Fibroblast of lung (primary cell): ENCODE measurements at regions not wholly inside any gene's neighbourhood (a gene's known extent, or its start where the extent isn't known, plus 50 kb on each side); places are given as distances from the start of the nearest gene placed in this dataset.

Experiments
- DNase-seq, 2 donors: peaks; one replicate each; pipeline versions ENCODE4 v3.0.0 to v3.0.0-alpha.2; 2010; ENCODE audit warnings: low read depth in 2 of 2
- H2AFZ ChIP-seq: 2 replicates; pipeline ENCODE4 v1.5.1; 2012; ENCODE audit warnings: low read length, control low read depth, inconsistent platforms
- H3K27ac ChIP-seq: 2 replicates; pipeline ENCODE4 v1.5.1; 2011; ENCODE audit warnings: low read length, control low read depth; ENCODE audit not compliant: insufficient read depth
- H3K27me3 ChIP-seq: 2 replicates; pipeline ENCODE4 v1.5.1; 2011; ENCODE audit warnings: mild to moderate bottlenecking, low read length; ENCODE audit not compliant: control insufficient read depth, insufficient read depth
- H3K36me3 ChIP-seq: 2 replicates; pipeline ENCODE4 v1.5.1; 2011; ENCODE audit warnings: low read length; ENCODE audit not compliant: control insufficient read depth, insufficient read depth
- H3K4me1 ChIP-seq: 2 replicates; pipeline ENCODE4 v1.5.1; 2011; ENCODE audit warnings: low read length; ENCODE audit not compliant: control insufficient read depth, insufficient read depth; ENCODE audit errors: extremely low read depth
- H3K4me2 ChIP-seq: 2 replicates; pipeline ENCODE4 v1.5.1; 2011; ENCODE audit warnings: low read length, control low read depth; ENCODE audit not compliant: insufficient read depth; ENCODE audit errors: extremely low read depth
- H3K4me3 ChIP-seq, 4 experiments: fragments of 200-600 bp in 1 of 4; sonication (generic) in 1 of 4; replicated peaks in 1 of 4; 2 replicates each; pipeline ENCODE4 v1.5.1; 2011 to 2016; ENCODE audit warnings: low read length in 4 of 4, low read depth in 3 of 4, mild to moderate bottlenecking in 3 of 4, control low read depth in 2 of 4, inconsistent platforms in 1 of 4, mixed read lengths in 1 of 4; ENCODE audit not compliant: insufficient read depth in 1 of 4; ENCODE audit errors: control extremely low read depth in 1 of 4
- H3K79me2 ChIP-seq: 2 replicates; pipeline ENCODE4 v1.5.1; 2012; ENCODE audit warnings: mild to moderate bottlenecking, low read length, inconsistent platforms; ENCODE audit not compliant: control insufficient read depth, insufficient read depth
- H3K9ac ChIP-seq: 2 replicates; pipeline ENCODE4 v1.5.1; 2011; ENCODE audit warnings: mild to moderate bottlenecking, low read length, control low read depth; ENCODE audit not compliant: insufficient read depth
- H3K9me3 ChIP-seq: 2 replicates; pipeline ENCODE4 v1.5.1; 2012; ENCODE audit warnings: low read depth, low read length; ENCODE audit not compliant: control insufficient read depth, insufficient read depth
- H4K20me1 ChIP-seq: 2 replicates; pipeline ENCODE4 v1.5.1; 2011; ENCODE audit warnings: low read length; ENCODE audit not compliant: control insufficient read depth, insufficient read depth; ENCODE audit errors: extremely low read depth
- EZH2 ChIP-seq: IDR thresholded peaks from 2 replicates; pipeline ENCODE4 v1.5.1; 2012; ENCODE audit warnings: low read length, control low read depth, mild to moderate bottlenecking; ENCODE audit errors: missing control alignments
- TF ChIP-seq, protein P1 (sequence below), 2 donors: IDR thresholded peaks in 1 of 2; conservative IDR thresholded peaks in 1 of 2; 1 replicate in 1 of 2; 2 replicates in 1 of 2; pipeline ENCODE4 v1.5.1; 2011 to 2012; ENCODE audit warnings: low read length in 2 of 2, control low read depth in 1 of 2, inconsistent platforms in 1 of 2, low read depth in 1 of 2, mild to moderate bottlenecking in 1 of 2

DNA sequence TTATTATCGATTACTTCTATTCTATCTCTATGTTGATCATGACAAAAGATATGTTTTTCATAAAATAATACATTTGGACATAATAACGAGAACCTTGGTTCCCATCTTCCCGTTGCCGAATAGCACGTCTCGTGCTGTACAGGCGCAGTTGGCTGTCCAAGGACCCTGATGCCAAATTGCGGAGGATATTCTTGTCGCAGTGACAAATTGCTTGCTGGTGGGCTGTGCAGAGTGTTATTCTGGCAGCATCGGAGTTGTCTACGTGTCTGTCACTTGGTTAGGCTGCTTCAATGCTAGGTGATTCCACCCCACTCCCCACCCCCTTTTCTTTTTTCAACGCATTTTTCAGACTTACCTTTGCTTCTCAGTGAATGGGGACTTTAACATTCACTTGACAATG is 546.8 kb downstream of the PRKD1 start:
- H3K27me3 ChIP-seq = no peaks in the 10 kb centered on the region
- H3K4me2 ChIP-seq = no peak overlapping the region
- no peak overlapping the region for H3K9ac ChIP-seq
- H3K27ac ChIP-seq = no peak overlapping the region
- no peaks in the 10 kb centered on the region for H3K4me1 ChIP-seq
- H3K79me2 ChIP-seq = no peaks in the 10 kb centered on the region
- TF ChIP-seq, protein P1, sequence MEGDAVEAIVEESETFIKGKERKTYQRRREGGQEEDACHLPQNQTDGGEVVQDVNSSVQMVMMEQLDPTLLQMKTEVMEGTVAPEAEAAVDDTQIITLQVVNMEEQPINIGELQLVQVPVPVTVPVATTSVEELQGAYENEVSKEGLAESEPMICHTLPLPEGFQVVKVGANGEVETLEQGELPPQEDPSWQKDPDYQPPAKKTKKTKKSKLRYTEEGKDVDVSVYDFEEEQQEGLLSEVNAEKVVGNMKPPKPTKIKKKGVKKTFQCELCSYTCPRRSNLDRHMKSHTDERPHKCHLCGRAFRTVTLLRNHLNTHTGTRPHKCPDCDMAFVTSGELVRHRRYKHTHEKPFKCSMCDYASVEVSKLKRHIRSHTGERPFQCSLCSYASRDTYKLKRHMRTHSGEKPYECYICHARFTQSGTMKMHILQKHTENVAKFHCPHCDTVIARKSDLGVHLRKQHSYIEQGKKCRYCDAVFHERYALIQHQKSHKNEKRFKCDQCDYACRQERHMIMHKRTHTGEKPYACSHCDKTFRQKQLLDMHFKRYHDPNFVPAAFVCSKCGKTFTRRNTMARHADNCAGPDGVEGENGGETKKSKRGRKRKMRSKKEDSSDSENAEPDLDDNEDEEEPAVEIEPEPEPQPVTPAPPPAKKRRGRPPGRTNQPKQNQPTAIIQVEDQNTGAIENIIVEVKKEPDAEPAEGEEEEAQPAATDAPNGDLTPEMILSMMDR (conservative IDR thresholded peaks at IDR 0.05 in 1 of 2, IDR thresholded peaks at IDR 0.05 in 1 of 2; ENCODE audit: low read depth in 1 of 2, low read length in 2 of 2) = no peak
- TF ChIP-seq EZH2 = no peak
- no peaks in the 10 kb centered on the region for H3K36me3 ChIP-seq
- H3K9me3 ChIP-seq = no peaks in the 10 kb centered on the region
- H2AFZ ChIP-seq = no peak overlapping the region
- H3K4me3 ChIP-seq = no peak overlapping the region
- no peak for DNase-seq
- H4K20me1 ChIP-seq = no peaks in the 10 kb centered on the region

DNA sequence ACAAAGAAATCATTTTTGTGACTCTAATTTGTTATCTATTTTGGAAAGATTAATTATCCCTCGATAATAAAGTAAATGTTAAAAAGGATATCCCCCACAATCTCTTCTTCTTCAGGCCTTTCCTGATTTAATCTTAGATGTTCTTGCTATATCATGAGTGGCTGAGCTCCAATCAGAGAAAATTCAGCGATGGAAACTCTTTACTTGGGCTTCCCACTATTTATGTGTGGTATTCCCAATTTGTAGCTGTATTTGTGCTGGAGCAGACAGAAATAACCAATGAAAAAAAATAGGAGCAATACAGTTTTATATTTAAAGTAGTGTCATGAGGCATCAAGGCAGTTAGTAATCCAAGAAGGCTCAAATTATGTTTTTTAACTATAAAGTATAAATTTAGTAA is 539.1 kb downstream of the PRKD1 start:
- H3K79me2 ChIP-seq = no peaks in the 10 kb centered on the region
- H3K9me3 ChIP-seq = no peaks in the 10 kb centered on the region
- H3K4me3 ChIP-seq = no peak overlapping the region
- no peaks in the 10 kb centered on the region for H3K36me3 ChIP-seq
- no peaks in the 10 kb centered on the region for H3K4me1 ChIP-seq
- no peak overlapping the region for H3K4me2 ChIP-seq
- H4K20me1 ChIP-seq = no peaks in the 10 kb centered on the region
- H3K27me3 ChIP-seq = no peaks in the 10 kb centered on the region
- H3K9ac ChIP-seq = no peak overlapping the region
- no peak for DNase-seq
- H3K27ac ChIP-seq = no peak overlapping the region
- TF ChIP-seq EZH2 = no peak
- TF ChIP-seq, protein P1 (conservative IDR thresholded peaks at IDR 0.05 in 1 of 2, IDR thresholded peaks at IDR 0.05 in 1 of 2; ENCODE audit: low read depth in 1 of 2, low read length in 2 of 2) = no peak
- no peak overlapping the region for H2AFZ ChIP-seq

DNA sequence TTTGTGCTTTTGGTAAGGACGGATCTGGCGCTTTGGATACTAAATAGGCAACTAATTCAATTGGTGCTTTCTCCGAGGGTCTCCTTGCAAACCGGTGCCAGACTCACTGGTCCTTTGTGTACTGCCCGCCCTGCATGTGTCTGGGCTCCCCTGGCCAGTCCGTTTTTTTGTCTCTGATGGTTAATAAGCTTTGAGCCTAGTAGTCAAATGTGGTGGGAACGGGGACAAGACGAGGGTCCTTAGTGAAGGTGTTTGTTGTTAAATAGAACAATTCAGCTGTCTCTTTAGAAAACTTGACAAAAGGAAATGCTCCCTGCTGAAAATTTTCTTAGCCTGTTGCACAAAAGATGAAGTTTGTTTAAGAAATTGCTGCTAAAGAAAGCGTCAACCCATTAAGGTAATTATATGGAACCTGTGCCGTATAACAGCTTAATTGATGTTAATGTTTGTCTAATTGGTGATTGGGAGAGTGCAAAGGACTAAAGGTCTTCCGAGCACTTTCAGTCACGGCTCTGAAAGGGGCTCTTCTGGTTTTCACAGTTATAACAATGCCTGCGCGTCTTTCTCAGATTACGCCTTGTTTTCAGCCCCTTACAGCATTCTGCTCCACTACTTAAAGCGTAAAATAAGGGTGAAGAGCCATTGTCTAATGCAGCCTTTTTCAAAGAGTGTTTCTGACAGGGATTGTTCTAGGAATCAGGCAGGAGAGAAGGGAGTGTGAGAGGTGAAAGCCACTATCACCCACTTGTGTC is 537.4 kb downstream of the PRKD1 start:
- no peak for TF ChIP-seq EZH2
- TF ChIP-seq, protein P1 (conservative IDR thresholded peaks at IDR 0.05 in 1 of 2, IDR thresholded peaks at IDR 0.05 in 1 of 2; ENCODE audit: low read depth in 1 of 2, low read length in 2 of 2) = no peak
- Histone ChIP-seq H2AFZ (peak overlapping the region; percentile 27), H3K27ac (no peak overlapping the region), H3K79me2 (no peaks in the 10 kb centered on the region), H4K20me1 (no peaks in the 10 kb centered on the region), H3K36me3 (no peaks in the 10 kb centered on the region), H3K9ac (no peak overlapping the region), H3K4me3 (peak overlapping the region in 2 of 4 experiments; percentile 23 to 46), H3K4me1 (no peaks in the 10 kb centered on the region), H3K9me3 (no peaks in the 10 kb centered on the region), H3K4me2 (peak overlapping the region; percentile 36), H3K27me3 (no peaks in the 10 kb centered on the region)
- DNase-seq = peak; percentile 8 to 18
